H1 (cell line): ENCODE measurements at regions not wholly inside any gene's neighbourhood (a gene's known extent, or its start where the extent isn't known, plus 50 kb on each side); places are given as distances from the start of the nearest gene placed in this dataset.

Experiments used
- CTCF ChIA-PET: fragments of 300-600 bp; sonication (Branson Sonifier 250); formaldehyde crosslinking; loops from one replicate; lab custom pipeline; 2021; ENCODE audit not compliant: partially characterized antibody; lab: Charles Lee
- POLR2A ChIA-PET: fragments of 300-600 bp; sonication (Branson Sonifier 250); formaldehyde crosslinking; loops from one replicate; lab custom pipeline; 2021; ENCODE audit warnings: inconsistent platforms; ENCODE audit not compliant: partially characterized antibody; lab: Charles Lee
- DNase-seq, 2 experiments: peaks; one replicate each; pipeline versions ENCODE4 v3.0.0 to v3.0.0-alpha.2; 2010 to 2022; ENCODE audit warnings: low spot score in 2 of 2, low read depth in 1 of 2, mixed read lengths in 1 of 2
- FAIRE-seq: peaks from 2 replicates; lab custom pipeline; 2011; peaks lifted over from hg19 to GRCh38; lab: Jason Lieb, UNC
- H2AFZ ChIP-seq: 2 replicates; pipeline ENCODE4 v1.8.1; 2012; ENCODE audit warnings: low read length, inconsistent platforms
- H2AK5ac ChIP-seq: 2 replicates; pipeline ENCODE4 v1.6.1; 2013; ENCODE audit warnings: low read depth, low read length
- H2BK120ac ChIP-seq: replicated peaks from 2 replicates; pipeline ENCODE3; 2013; ENCODE audit warnings: low read depth, low read length, inconsistent platforms
- H2BK12ac ChIP-seq: 2 replicates; pipeline ENCODE4 v1.6.1; 2013; ENCODE audit warnings: low read depth, low read length
- H2BK15ac ChIP-seq: 2 replicates; pipeline ENCODE4 v1.6.1; 2013; ENCODE audit warnings: low read length
- H2BK20ac ChIP-seq: 2 replicates; pipeline ENCODE4 v1.6.1; 2013; ENCODE audit warnings: low read length
- H2BK5ac ChIP-seq: 2 replicates; pipeline ENCODE4 v1.6.1; 2013; ENCODE audit warnings: low read depth, low read length
- H3K14ac ChIP-seq: 2 replicates; pipeline ENCODE4 v1.6.1; 2013; ENCODE audit warnings: inconsistent platforms; ENCODE audit not compliant: insufficient read length
- H3K18ac ChIP-seq: 2 replicates; pipeline ENCODE4 v1.6.1; 2013; ENCODE audit warnings: low read length; ENCODE audit errors: extremely low read depth
- H3K23ac ChIP-seq: 2 replicates; pipeline ENCODE4 v1.6.1; 2013; ENCODE audit warnings: inconsistent platforms; ENCODE audit not compliant: insufficient read length
- H3K23me2 ChIP-seq: 2 replicates; pipeline ENCODE4 v1.6.1; 2013; ENCODE audit warnings: low read depth, low read length
- H3K27ac ChIP-seq: 2 replicates; pipeline ENCODE4 v1.6.1; 2011; ENCODE audit warnings: low read depth, low read length, inconsistent platforms
- H3K27me3 ChIP-seq, 4 experiments: replicated peaks in 1 of 4; 1 replicate in 1 of 4; 2 replicates in 3 of 4; pipeline versions ENCODE4 v1.6.1 to v1.8.1; 2011 to 2013; ENCODE audit warnings: low read length in 3 of 4, mild to moderate bottlenecking in 3 of 4, inconsistent platforms in 2 of 4, mixed read lengths in 2 of 4, moderate library complexity in 1 of 4; ENCODE audit not compliant: control insufficient read depth in 3 of 4, insufficient read depth in 3 of 4; ENCODE audit errors: extremely low read depth in 1 of 4
- H3K36me3 ChIP-seq, 4 experiments: 2 replicates each; pipeline versions ENCODE4 v1.6.1 to v1.8.1; 2011 to 2013; ENCODE audit warnings: mild to moderate bottlenecking in 4 of 4, low read length in 3 of 4, moderate library complexity in 2 of 4, control low read depth in 1 of 4, inconsistent platforms in 1 of 4; ENCODE audit not compliant: insufficient read depth in 4 of 4, control insufficient read depth in 2 of 4
- H3K4ac ChIP-seq: replicated peaks from 2 replicates; pipeline ENCODE3; 2013; ENCODE audit warnings: low read length, low read depth, mixed read lengths, inconsistent platforms; ENCODE audit not compliant: insufficient read length
- H3K4me1 ChIP-seq, 4 experiments: replicated peaks in 1 of 4; 1 replicate in 1 of 4; 2 replicates in 3 of 4; pipeline versions ENCODE4 v1.6.1 to v1.8.1; 2011 to 2013; ENCODE audit warnings: low read length in 3 of 4, inconsistent platforms in 2 of 4, mixed read lengths in 1 of 4; ENCODE audit not compliant: insufficient read depth in 4 of 4, control insufficient read depth in 3 of 4
- H3K4me2 ChIP-seq, 2 experiments: 2 replicates each; pipeline versions ENCODE4 v1.6.1 to v1.8.1; 2011 to 2013; ENCODE audit warnings: low read depth in 2 of 2, low read length in 2 of 2, control low read depth in 1 of 2, inconsistent platforms in 1 of 2, mild to moderate bottlenecking in 1 of 2; ENCODE audit not compliant: insufficient read depth in 1 of 2
- H3K4me3 ChIP-seq, 4 experiments: fragments of 200-600, 300-600 bp in 1 of 4; sonication (generic), shearing (Covaris generic), sonication (Bioruptor Twin) in 1 of 4; 2 replicates each; pipeline versions ENCODE4 v1.5.1 to v1.8.1; 2011 to 2016; ENCODE audit warnings: low read length in 4 of 4, low read depth in 3 of 4, control low read depth in 2 of 4, inconsistent platforms in 2 of 4, mild to moderate bottlenecking in 2 of 4, mixed read lengths in 1 of 4, moderate library complexity in 1 of 4; ENCODE audit not compliant: insufficient read depth in 2 of 4; ENCODE audit errors: extremely low read depth in 1 of 4
- H3K56ac ChIP-seq: replicated peaks from 2 replicates; pipeline ENCODE3; 2013; ENCODE audit warnings: low read depth, mild to moderate bottlenecking, mixed read lengths, low read length, inconsistent platforms; ENCODE audit not compliant: insufficient read length
- H3K79me1 ChIP-seq: 2 replicates; pipeline ENCODE4 v1.6.1; 2013; ENCODE audit warnings: low read depth, low read length, control low read depth
- H3K79me2 ChIP-seq, 2 experiments: 2 replicates each; pipeline versions ENCODE4 v1.6.1 to v1.8.1; 2012 to 2013; ENCODE audit warnings: low read length in 2 of 2, mild to moderate bottlenecking in 2 of 2, inconsistent platforms in 1 of 2; ENCODE audit not compliant: insufficient read depth in 2 of 2, control insufficient read depth in 1 of 2
- H3K9ac ChIP-seq, 4 experiments: replicated peaks in 1 of 4; 1 replicate in 1 of 4; 2 replicates in 3 of 4; pipeline versions ENCODE4 v1.6.1 to v1.8.1; 2011 to 2013; ENCODE audit warnings: low read depth in 3 of 4, low read length in 3 of 4, control low read depth in 2 of 4, mild to moderate bottlenecking in 2 of 4, moderate library complexity in 2 of 4, inconsistent platforms in 1 of 4; ENCODE audit errors: extremely low read depth in 1 of 4
- H3K9me3 ChIP-seq, 2 experiments: 2 replicates each; pipeline versions ENCODE4 v1.6.1 to v1.8.1; 2012 to 2013; ENCODE audit warnings: mild to moderate bottlenecking in 2 of 2, moderate library complexity in 2 of 2, control low read depth in 1 of 2, inconsistent platforms in 1 of 2, low read depth in 1 of 2, low read length in 1 of 2, mixed read lengths in 1 of 2; ENCODE audit not compliant: insufficient read depth in 2 of 2
- H4K20me1 ChIP-seq, 2 experiments: replicated peaks in 1 of 2; 2 replicates each; pipeline versions ENCODE3 to v1.8.1; 2011 to 2013; ENCODE audit warnings: inconsistent platforms in 2 of 2, low read length in 2 of 2, mild to moderate bottlenecking in 1 of 2; ENCODE audit not compliant: insufficient read depth in 2 of 2, control insufficient read depth in 1 of 2
- H4K5ac ChIP-seq: 2 replicates; pipeline ENCODE4 v1.6.1; 2013; ENCODE audit warnings: low read length, low read depth, mixed read lengths, inconsistent platforms; ENCODE audit not compliant: insufficient read length
- H4K8ac ChIP-seq: 2 replicates; pipeline ENCODE4 v1.8.0; 2013; ENCODE audit warnings: mild to moderate bottlenecking, moderate library complexity, low read length, inconsistent platforms; ENCODE audit not compliant: insufficient read depth; ENCODE audit errors: extremely low read depth
- H4K91ac ChIP-seq: replicated peaks from 2 replicates; pipeline ENCODE3; 2013; ENCODE audit warnings: low read length, mixed read lengths, inconsistent platforms; ENCODE audit not compliant: insufficient read length
- BACH1 ChIP-seq: IDR thresholded peaks from 2 replicates; pipeline ENCODE4 v1.6.1; 2012; ENCODE audit warnings: low read length, improper control_type of control experiment
- CTBP2 ChIP-seq: IDR thresholded peaks from 2 replicates; pipeline ENCODE4 v1.7.0; 2011; ENCODE audit warnings: borderline replicate concordance, mild to moderate bottlenecking, moderate library complexity, mixed read lengths, low read length; ENCODE audit not compliant: insufficient read depth, insufficient read length
- E2F6 ChIP-seq: IDR thresholded peaks from 2 replicates; pipeline ENCODE4 v1.6.1; 2012; ENCODE audit warnings: inconsistent platforms
- FOSL1 ChIP-seq: IDR thresholded peaks from 2 replicates; pipeline ENCODE4 v1.6.1; 2011; ENCODE audit warnings: mild to moderate bottlenecking, low read depth, low read length, moderate library complexity; ENCODE audit not compliant: insufficient read depth
- RXRA ChIP-seq: IDR thresholded peaks from 2 replicates; pipeline ENCODE4 v1.6.1; 2011; ENCODE audit warnings: low read depth, mild to moderate bottlenecking, low read length, moderate library complexity; ENCODE audit not compliant: insufficient read depth
- SIX5 ChIP-seq: IDR thresholded peaks from 2 replicates; pipeline ENCODE4 v1.6.1; 2011; ENCODE audit warnings: mild to moderate bottlenecking, low read depth, low read length
- SP2 ChIP-seq: IDR thresholded peaks from 2 replicates; pipeline ENCODE4 v1.6.1; 2012; ENCODE audit warnings: mild to moderate bottlenecking, low read length, inconsistent platforms
- SP4 ChIP-seq: IDR thresholded peaks from 2 replicates; pipeline ENCODE4 v1.6.1; 2012; ENCODE audit warnings: low read length, inconsistent platforms
- SUZ12 ChIP-seq: fragments of 200-600 bp; sonication (generic); IDR thresholded peaks from 2 replicates; pipeline ENCODE4 v1.6.1; 2012; ENCODE audit warnings: mild to moderate bottlenecking, inconsistent platforms, low read length, moderate library complexity, mixed read lengths
- TCF12 ChIP-seq: IDR thresholded peaks from 2 replicates; pipeline ENCODE4 v1.6.1; 2011; ENCODE audit warnings: low read depth, mild to moderate bottlenecking, low read length
- ZNF274 ChIP-seq: IDR thresholded peaks from 2 replicates; pipeline ENCODE4 v1.7.0; 2012; ENCODE audit warnings: low read length, borderline replicate concordance; ENCODE audit errors: extremely low read depth
- WGBS, 2 experiments: shearing (Covaris generic) in 1 of 2; methylation state at CpG; one replicate each; pipeline versions ENCODE4 v1.1.6 to v1.1.7; 2013 to 2015; ENCODE audit warnings: low lambda C conversion rate in 2 of 2, mixed read lengths in 2 of 2, inconsistent platforms in 1 of 2, low coverage in 1 of 2, missing lambda C conversion rate in 1 of 2; ENCODE audit not compliant: insufficient replicate concordance in 2 of 2, insufficient coverage in 1 of 2, insufficient read length in 1 of 2; ENCODE audit errors: extremely low coverage in 1 of 2, missing lambda C conversion rate in 1 of 2; 5-methylcytosine and 5-hydroxymethylcytosine counted together
- TF ChIP-seq, protein P1 (sequence below), 3 experiments: IDR thresholded peaks; 1 replicate in 2 of 3; 2 replicates in 1 of 3; pipeline versions ENCODE4 v1.5.1 to v1.6.1; 2011; ENCODE audit warnings: low read length in 3 of 3, mild to moderate bottlenecking in 3 of 3, inconsistent platforms in 2 of 3, low read depth in 1 of 3, moderate library complexity in 1 of 3; ENCODE audit not compliant: insufficient read depth in 1 of 3; ENCODE audit errors: control extremely low read depth in 1 of 3

GRCh38 chr15:52975941-52976449 lies 185.9 kb upstream of the ONECUT1 start:
- no peak overlapping the region for H2AK5ac ChIP-seq
- H2BK5ac ChIP-seq: no peak overlapping the region
- WGBS, 2 experiments: 82% methylated on average over 4 of the region's 4 CpGs; no CpG with 5 or more reads in 1 of the 2 experiments
- H2AFZ ChIP-seq: no peak overlapping the region
- H4K91ac ChIP-seq: no peak overlapping the region
- no peaks in the 10 kb centered on the region for H3K4me1 ChIP-seq
- DNase-seq: no peak
- H2BK12ac ChIP-seq: no peak overlapping the region
- H4K20me1 ChIP-seq: no peaks in the 10 kb centered on the region
- no peaks in the 10 kb centered on the region for H3K27me3 ChIP-seq
- H3K4me3 ChIP-seq: no peak overlapping the region
- H3K9me3 ChIP-seq: no peaks in the 10 kb centered on the region
- no peak overlapping the region for H3K14ac ChIP-seq
- no peaks in the 10 kb centered on the region for H3K36me3 ChIP-seq
- no peaks in the 10 kb centered on the region for H3K79me2 ChIP-seq
- no peak overlapping the region for H2BK120ac ChIP-seq
- H3K23ac ChIP-seq: no peak overlapping the region
- no peak overlapping the region for H2BK15ac ChIP-seq
- H3K4ac ChIP-seq: no peak overlapping the region
- no peak overlapping the region for H3K9ac ChIP-seq
- H3K4me2 ChIP-seq: no peak overlapping the region
- H4K5ac ChIP-seq: no peak overlapping the region
- H3K27ac ChIP-seq: no peak overlapping the region
- no peak overlapping the region for H4K8ac ChIP-seq
- H3K79me1 ChIP-seq: no peaks in the 10 kb centered on the region
- no peaks in the 10 kb centered on the region for H3K23me2 ChIP-seq
- no peak overlapping the region for H2BK20ac ChIP-seq
- H3K56ac ChIP-seq: no peak overlapping the region
- ChIA-PET POLR2A (no interaction called here), CTCF (interaction anchor here (1.4 to 2.2 kb wide), 3 partner anchors 8 to 194 kb away, joined by 3 to 5 read pairs (median 4); no protein-coding TSS in a partner anchor)
- H3K18ac ChIP-seq: no peak overlapping the region
- no peak for FAIRE-seq
- no peak for TF ChIP-seq SP4
- TF ChIP-seq, protein P1, sequence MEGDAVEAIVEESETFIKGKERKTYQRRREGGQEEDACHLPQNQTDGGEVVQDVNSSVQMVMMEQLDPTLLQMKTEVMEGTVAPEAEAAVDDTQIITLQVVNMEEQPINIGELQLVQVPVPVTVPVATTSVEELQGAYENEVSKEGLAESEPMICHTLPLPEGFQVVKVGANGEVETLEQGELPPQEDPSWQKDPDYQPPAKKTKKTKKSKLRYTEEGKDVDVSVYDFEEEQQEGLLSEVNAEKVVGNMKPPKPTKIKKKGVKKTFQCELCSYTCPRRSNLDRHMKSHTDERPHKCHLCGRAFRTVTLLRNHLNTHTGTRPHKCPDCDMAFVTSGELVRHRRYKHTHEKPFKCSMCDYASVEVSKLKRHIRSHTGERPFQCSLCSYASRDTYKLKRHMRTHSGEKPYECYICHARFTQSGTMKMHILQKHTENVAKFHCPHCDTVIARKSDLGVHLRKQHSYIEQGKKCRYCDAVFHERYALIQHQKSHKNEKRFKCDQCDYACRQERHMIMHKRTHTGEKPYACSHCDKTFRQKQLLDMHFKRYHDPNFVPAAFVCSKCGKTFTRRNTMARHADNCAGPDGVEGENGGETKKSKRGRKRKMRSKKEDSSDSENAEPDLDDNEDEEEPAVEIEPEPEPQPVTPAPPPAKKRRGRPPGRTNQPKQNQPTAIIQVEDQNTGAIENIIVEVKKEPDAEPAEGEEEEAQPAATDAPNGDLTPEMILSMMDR (IDR thresholded peaks at IDR 0.05; ENCODE audit: control extremely low read depth in 1 of 3, insufficient read depth in 1 of 3, low read depth in 1 of 3, low read length in 3 of 3): no peak
- TF ChIP-seq SUZ12: no peak
- TF ChIP-seq TCF12: no peak
- no peak for TF ChIP-seq FOSL1
- TF ChIP-seq SP2: no peak
- TF ChIP-seq BACH1: no peak
- TF ChIP-seq RXRA: no peak
- TF ChIP-seq CTBP2: no peak
- no peak for TF ChIP-seq SIX5
- no peak for TF ChIP-seq ZNF274
- no peak for TF ChIP-seq E2F6
